WTC11 (cell line): ENCODE measurements at regions not wholly inside any gene's neighbourhood (a gene's known extent, or its start where the extent isn't known, plus 50 kb on each side); places are given as distances from the start of the nearest gene placed in this dataset.

ENCODE experiments used
- ARID4B ChIP-seq: sonication (generic); formaldehyde crosslinking; IDR thresholded peaks from 2 replicates; pipeline ENCODE4 v1.8.0; 2023; ENCODE audit warnings: missing genetic modification reagents, mild to moderate bottlenecking, borderline replicate concordance
- E2F1 ChIP-seq: sonication (generic); formaldehyde crosslinking; IDR thresholded peaks from 2 replicates; pipeline ENCODE4 v1.8.0; 2022; ENCODE audit warnings: mild to moderate bottlenecking, missing genetic modification reagents
- FOXP4 ChIP-seq: sonication (generic); formaldehyde crosslinking; IDR thresholded peaks from 2 replicates; pipeline ENCODE4 v1.8.0; 2022; ENCODE audit warnings: mild to moderate bottlenecking, missing genetic modification reagents
- GRHL2 ChIP-seq: fragments of 250-450 bp; sonication (Bioruptor Pico); IDR thresholded peaks from 2 replicates; pipeline ENCODE4 v1.8.0; 2022; ENCODE audit warnings: mild to moderate bottlenecking, moderate library complexity; ENCODE audit not compliant: insufficient replicate concordance, severe bottlenecking
- HMGA2 ChIP-seq: fragments of 250-450 bp; sonication (Bioruptor Pico); IDR thresholded peaks from 2 replicates; pipeline ENCODE4 v1.4.0; 2021; ENCODE audit warnings: mild to moderate bottlenecking, moderate library complexity
- NFE2L1 ChIP-seq: sonication (generic); formaldehyde crosslinking; IDR thresholded peaks from 2 replicates; pipeline ENCODE4 v1.8.1; 2023; ENCODE audit warnings: missing genetic modification reagents
- NR1H2 ChIP-seq: sonication (generic); formaldehyde crosslinking; IDR thresholded peaks from 2 replicates; pipeline ENCODE4 v1.9.0; 2021; ENCODE audit warnings: mild to moderate bottlenecking, moderate library complexity, missing genetic modification reagents
- PREB ChIP-seq: sonication (generic); formaldehyde crosslinking; IDR thresholded peaks from 2 replicates; pipeline ENCODE4 v1.8.1; 2022; ENCODE audit warnings: mild to moderate bottlenecking, missing genetic modification reagents, moderate library complexity, borderline replicate concordance
- RORB ChIP-seq: fragments of 250-450 bp; sonication (Bioruptor Pico); IDR thresholded peaks from 2 replicates; pipeline ENCODE4 v1.9.0; 2021; ENCODE audit warnings: mild to moderate bottlenecking
- TCF7 ChIP-seq: sonication (generic); formaldehyde crosslinking; IDR thresholded peaks from 2 replicates; pipeline ENCODE4 v1.8.0; 2022; ENCODE audit warnings: mild to moderate bottlenecking, low read depth, missing genetic modification reagents, moderate library complexity
- ZNF121 ChIP-seq: sonication (generic); formaldehyde crosslinking; IDR thresholded peaks from 2 replicates; pipeline ENCODE4 v1.8.0; 2023; ENCODE audit warnings: missing genetic modification reagents
- ZNF219 ChIP-seq: sonication (generic); formaldehyde crosslinking; IDR thresholded peaks from 2 replicates; pipeline ENCODE4 v1.8.0; 2023; ENCODE audit warnings: missing genetic modification reagents, mild to moderate bottlenecking, borderline replicate concordance
- ZNF281 ChIP-seq: sonication (generic); formaldehyde crosslinking; IDR thresholded peaks from 2 replicates; pipeline ENCODE4 v1.8.0; 2023; ENCODE audit warnings: mild to moderate bottlenecking, missing genetic modification reagents
- ZNF423 ChIP-seq: fragments of 250-450 bp; sonication (Bioruptor Pico); IDR thresholded peaks from 2 replicates; pipeline ENCODE4 v2.1.2; 2022; ENCODE audit warnings: mild to moderate bottlenecking, moderate library complexity
- ZNF425 ChIP-seq: fragments of 250-450 bp; sonication (Bioruptor Pico); conservative IDR thresholded peaks from 2 replicates; pipeline ENCODE4 v1.9.0; 2021; ENCODE audit warnings: mild to moderate bottlenecking
- ZNF532 ChIP-seq: fragments of 250-450 bp; sonication (Bioruptor Pico); IDR thresholded peaks from 2 replicates; pipeline ENCODE4 v1.9.0; 2021; ENCODE audit warnings: mild to moderate bottlenecking, borderline replicate concordance

GRCh38 chr6:163940705-163941623, 526.4 kb downstream of the QKI start (continued):
- TF ChIP-seq FOXP4 (CRISPR knock-in tag): no peak
- TF ChIP-seq ZNF423: peak; percentile 82
- TF ChIP-seq ZNF425 (CRISPR knock-in tag): no peak
- no peak for TF ChIP-seq PREB (CRISPR knock-in tag)
- no peak for TF ChIP-seq E2F1 (CRISPR knock-in tag)
- TF ChIP-seq ZNF532 (CRISPR knock-in tag): peak; percentile 81; the same call in 1 of the 2 replicates
- TF ChIP-seq ZNF121 (CRISPR knock-in tag): no peak
- no peak for TF ChIP-seq ZNF281 (CRISPR knock-in tag)
- TF ChIP-seq NR1H2 (CRISPR knock-in tag): no peak
- no peak for TF ChIP-seq RORB (CRISPR knock-in tag)
- no peak for TF ChIP-seq TCF7 (CRISPR knock-in tag)
- TF ChIP-seq ARID4B (CRISPR knock-in tag): no peak
- no peak for TF ChIP-seq NFE2L1 (CRISPR knock-in tag)
- 0 out of 2 replicates have a peak, but pooled peaks have one; percentile 19 for TF ChIP-seq HMGA2 (CRISPR knock-in tag)
- no peak for TF ChIP-seq GRHL2
- no peak for TF ChIP-seq ZNF219 (CRISPR knock-in tag)
